ENCODE measurements at regions not wholly inside any gene's neighbourhood (a gene's known extent, or its start where the extent isn't known, plus 50 kb on each side); places are given as distances from the start of the nearest gene placed in this dataset.

- H4K8ac ChIP-seq (replicated peaks; ENCODE audit: insufficient read length, low read depth, low read length) = no peak overlapping the region
- no peaks in the 10 kb centered on the region for H3K27me3 ChIP-seq (ENCODE audit: insufficient read depth, low read length)
- H4K91ac ChIP-seq (ENCODE audit: insufficient read length, low read depth, low read length) = no peak overlapping the region
- no peaks in the 10 kb centered on the region for H3K79me2 ChIP-seq (ENCODE audit: insufficient read depth, low read length)
- Mint-ChIP-seq H3K36me3 (ENCODE audit: insufficient read depth in 1 of 3, low read depth in 3 of 3) (peaks cover 15 to 33% (median 25%) of the 10 kb centered on the region in 3 experiments), H3K4me3 (no peak overlapping the region), H3K27me3 (ENCODE audit: low read depth) (peaks cover 3% of the 10 kb centered on the region), H3K9me3 (peaks cover 85 to 98% of the 10 kb centered on the region in 2 experiments), H3K4me1 (no peaks in the 10 kb centered on the region), H3K27ac (no peak overlapping the region)
- H3K9ac ChIP-seq (ENCODE audit: extremely low read depth, insufficient read length, low read length) = no peak overlapping the region
- no peaks in the 10 kb centered on the region for H3K23me2 ChIP-seq (ENCODE audit: insufficient read length, low read depth, low read length, poor library complexity, severe bottlenecking)
- TF ChIP-seq, protein P1, sequence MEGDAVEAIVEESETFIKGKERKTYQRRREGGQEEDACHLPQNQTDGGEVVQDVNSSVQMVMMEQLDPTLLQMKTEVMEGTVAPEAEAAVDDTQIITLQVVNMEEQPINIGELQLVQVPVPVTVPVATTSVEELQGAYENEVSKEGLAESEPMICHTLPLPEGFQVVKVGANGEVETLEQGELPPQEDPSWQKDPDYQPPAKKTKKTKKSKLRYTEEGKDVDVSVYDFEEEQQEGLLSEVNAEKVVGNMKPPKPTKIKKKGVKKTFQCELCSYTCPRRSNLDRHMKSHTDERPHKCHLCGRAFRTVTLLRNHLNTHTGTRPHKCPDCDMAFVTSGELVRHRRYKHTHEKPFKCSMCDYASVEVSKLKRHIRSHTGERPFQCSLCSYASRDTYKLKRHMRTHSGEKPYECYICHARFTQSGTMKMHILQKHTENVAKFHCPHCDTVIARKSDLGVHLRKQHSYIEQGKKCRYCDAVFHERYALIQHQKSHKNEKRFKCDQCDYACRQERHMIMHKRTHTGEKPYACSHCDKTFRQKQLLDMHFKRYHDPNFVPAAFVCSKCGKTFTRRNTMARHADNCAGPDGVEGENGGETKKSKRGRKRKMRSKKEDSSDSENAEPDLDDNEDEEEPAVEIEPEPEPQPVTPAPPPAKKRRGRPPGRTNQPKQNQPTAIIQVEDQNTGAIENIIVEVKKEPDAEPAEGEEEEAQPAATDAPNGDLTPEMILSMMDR (conservative IDR thresholded peaks at IDR 0.05) = no peak
- no peak overlapping the region for H2BK12ac ChIP-seq (ENCODE audit: insufficient read length, low read depth, low read length)
- no peak overlapping the region for H3K27ac ChIP-seq (ENCODE audit: insufficient read length, low read depth, low read length)
- no peak overlapping the region for H3K56ac ChIP-seq (ENCODE audit: insufficient read length, low read depth, low read length)
- H2BK20ac ChIP-seq (ENCODE audit: low read depth, low read length, poor library complexity, severe bottlenecking) = no peak overlapping the region
- no peak overlapping the region for H4K5ac ChIP-seq (ENCODE audit: insufficient read length, low read depth, low read length)
- peaks cover 98% of the 10 kb centered on the region for H3K9me3 ChIP-seq (ENCODE audit: control insufficient read depth, low read depth, low read length)
- no peak overlapping the region for H3T11ph ChIP-seq (ENCODE audit: low read length)
- no peak overlapping the region for H3K18ac ChIP-seq (ENCODE audit: insufficient read length, low read depth, low read length)
- no peak overlapping the region for H3K23ac ChIP-seq (ENCODE audit: insufficient read length, low read depth, low read length)
- no peak for DNase-seq
- no peak overlapping the region for H2AFZ ChIP-seq (ENCODE audit: low read length)
- H3K4me1 ChIP-seq (ENCODE audit: insufficient read depth, low read length) = no peaks in the 10 kb centered on the region
- H2AK5ac ChIP-seq (ENCODE audit: insufficient read length, low read length) = no peak overlapping the region
- no CpG with 5 or more reads among the region's 5 CpGs for WGBS (ENCODE audit: extremely low coverage, insufficient read length, low lambda C conversion rate)
- H2BK15ac ChIP-seq (ENCODE audit: low read depth, low read length) = no peak overlapping the region
- no peaks in the 10 kb centered on the region for H4K20me1 ChIP-seq (ENCODE audit: control insufficient read depth, insufficient read depth, insufficient read length)
- H2BK120ac ChIP-seq (ENCODE audit: low read depth, low read length, poor library complexity, severe bottlenecking) = no peak overlapping the region
- no peak overlapping the region for H3K4ac ChIP-seq (ENCODE audit: low read depth, low read length)
- H3K14ac ChIP-seq (ENCODE audit: insufficient read depth, low read length) = no peak overlapping the region
- no peak overlapping the region for H2BK5ac ChIP-seq (ENCODE audit: insufficient read length, low read length)
- H3K4me2 ChIP-seq (ENCODE audit: insufficient read depth, insufficient read length, low read length) = no peak overlapping the region
- H3K79me1 ChIP-seq (ENCODE audit: insufficient read depth, low read depth, low read length, poor library complexity, severe bottlenecking) = no peaks in the 10 kb centered on the region
Observed at GRCh38 chr2:94762600-94762999, 108.6 kb upstream of the TEKT4 start.
